Upper lobe of right lung (tissue), 1 donor: ENCODE measurements at regions not wholly inside any gene's neighbourhood (a gene's known extent, or its start where the extent isn't known, plus 50 kb on each side); places are given as distances from the start of the nearest gene placed in this dataset.

Experiments used
- ATAC-seq: fragments of 200-7000 bp; cut with Tn5 transposase; one replicate; pipeline ENCODE4 v1.9.1; 2020; ENCODE audit warnings: mild to moderate bottlenecking, moderate library complexity
- DNase-seq: peaks from one replicate; pipeline ENCODE4 v3.0.0-alpha.2; 2020
- H3K27ac ChIP-seq: fragments of 200-600 bp; one replicate; pipeline ENCODE4 v1.8.0; 2022
- H3K27me3 ChIP-seq: fragments of 200-600 bp; one replicate; pipeline ENCODE4 v1.8.0; 2022; ENCODE audit warnings: mild to moderate bottlenecking
- H3K36me3 ChIP-seq: fragments of 200-600 bp; one replicate; pipeline ENCODE4 v1.8.0; 2022
- H3K4me1 ChIP-seq: fragments of 200-600 bp; one replicate; pipeline ENCODE4 v1.8.0; 2022
- H3K4me3 ChIP-seq: fragments of 200-600 bp; one replicate; pipeline ENCODE4 v1.8.0; 2022; ENCODE audit warnings: mild to moderate bottlenecking
- H3K9me3 ChIP-seq: fragments of 200-600 bp; one replicate; pipeline ENCODE4 v1.8.0; 2022
- intact Hi-C: fragments of 100-400 bp; cut with DNase I; formaldehyde crosslinking; loops from one replicate; pipeline ENCODE4 v1.11.0; 2022
- TF ChIP-seq, protein P1 (sequence below): fragments of 200-600 bp; IDR thresholded peaks from one replicate; pipeline ENCODE4 v1.8.0; 2022; ENCODE audit warnings: antibody characterized with exemption
- donor health status: DM: no; HTN: yes; CAD: no; lungs with severe emphysema.

DNA sequence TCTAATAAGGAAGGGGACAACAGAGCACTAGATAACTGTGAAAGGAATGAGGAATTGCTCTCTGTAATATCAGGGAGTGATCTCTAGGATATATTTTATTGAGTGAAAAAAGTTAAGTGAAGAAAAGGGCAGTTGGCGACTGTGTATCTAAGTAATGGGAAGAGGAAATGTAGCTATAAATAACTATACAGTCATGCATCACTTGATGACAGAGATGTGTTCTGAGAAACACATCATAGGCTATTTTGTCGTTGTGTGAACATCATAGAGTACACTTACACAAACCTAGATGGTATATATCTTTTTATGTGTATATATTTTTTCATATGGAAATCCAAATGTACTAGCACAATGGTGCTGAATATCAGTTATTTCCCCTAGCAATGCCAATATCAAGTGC, 329.3 kb downstream of the TXNL1 start:
- Histone ChIP-seq H3K9me3 (no peaks in the 10 kb centered on the region), H3K36me3 (no peaks in the 10 kb centered on the region), H3K4me1 (no peaks in the 10 kb centered on the region), H3K27me3 (no peaks in the 10 kb centered on the region), H3K27ac (no peak overlapping the region), H3K4me3 (no peak overlapping the region)
- ATAC-seq: no peak
- no peak for DNase-seq
- intact Hi-C loops: no loop called here
- TF ChIP-seq, protein P1, sequence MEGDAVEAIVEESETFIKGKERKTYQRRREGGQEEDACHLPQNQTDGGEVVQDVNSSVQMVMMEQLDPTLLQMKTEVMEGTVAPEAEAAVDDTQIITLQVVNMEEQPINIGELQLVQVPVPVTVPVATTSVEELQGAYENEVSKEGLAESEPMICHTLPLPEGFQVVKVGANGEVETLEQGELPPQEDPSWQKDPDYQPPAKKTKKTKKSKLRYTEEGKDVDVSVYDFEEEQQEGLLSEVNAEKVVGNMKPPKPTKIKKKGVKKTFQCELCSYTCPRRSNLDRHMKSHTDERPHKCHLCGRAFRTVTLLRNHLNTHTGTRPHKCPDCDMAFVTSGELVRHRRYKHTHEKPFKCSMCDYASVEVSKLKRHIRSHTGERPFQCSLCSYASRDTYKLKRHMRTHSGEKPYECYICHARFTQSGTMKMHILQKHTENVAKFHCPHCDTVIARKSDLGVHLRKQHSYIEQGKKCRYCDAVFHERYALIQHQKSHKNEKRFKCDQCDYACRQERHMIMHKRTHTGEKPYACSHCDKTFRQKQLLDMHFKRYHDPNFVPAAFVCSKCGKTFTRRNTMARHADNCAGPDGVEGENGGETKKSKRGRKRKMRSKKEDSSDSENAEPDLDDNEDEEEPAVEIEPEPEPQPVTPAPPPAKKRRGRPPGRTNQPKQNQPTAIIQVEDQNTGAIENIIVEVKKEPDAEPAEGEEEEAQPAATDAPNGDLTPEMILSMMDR: no peak

DNA sequence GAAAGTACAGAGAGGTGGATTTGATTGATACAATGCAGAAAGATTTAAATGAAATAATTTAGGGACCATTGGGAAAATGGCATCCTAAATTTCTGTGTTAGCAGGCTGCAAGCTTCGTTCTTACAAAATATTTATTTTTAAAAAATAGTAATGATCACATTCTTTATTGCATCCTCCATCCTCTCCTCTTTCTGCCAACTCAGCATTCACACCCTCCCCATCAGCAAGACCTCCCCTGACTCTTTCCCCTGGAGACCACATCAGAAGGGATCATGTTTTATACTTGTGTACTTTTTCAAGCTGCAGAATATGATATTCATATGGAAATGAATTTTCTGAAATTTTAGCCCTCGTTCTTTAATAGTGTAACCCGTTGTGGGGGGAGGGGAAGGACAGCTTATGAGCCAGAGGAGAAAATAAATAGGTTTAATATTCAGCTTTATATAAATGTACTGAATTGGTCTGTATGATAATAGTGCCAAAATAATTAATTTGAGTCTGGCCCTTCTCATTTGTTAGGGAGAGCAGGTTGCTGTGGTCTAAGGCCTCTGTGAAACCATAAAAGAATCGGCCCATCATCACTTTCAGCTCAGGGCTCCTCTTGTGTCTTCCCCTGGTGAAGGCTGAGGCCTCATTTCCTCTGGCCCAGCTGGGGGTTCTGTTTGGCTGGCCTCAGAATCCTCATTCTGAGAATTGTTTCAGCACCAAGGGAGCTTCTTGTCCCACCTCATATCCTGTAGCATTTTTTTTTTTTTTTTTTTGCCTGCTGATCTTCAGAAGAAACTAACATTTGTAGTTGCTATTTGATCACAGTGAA, 330.8 kb downstream of the TXNL1 start:
- Histone ChIP-seq H3K4me3 (no peak overlapping the region), H3K27me3 (no peaks in the 10 kb centered on the region)
- TF ChIP-seq, protein P1: no peak

DNA sequence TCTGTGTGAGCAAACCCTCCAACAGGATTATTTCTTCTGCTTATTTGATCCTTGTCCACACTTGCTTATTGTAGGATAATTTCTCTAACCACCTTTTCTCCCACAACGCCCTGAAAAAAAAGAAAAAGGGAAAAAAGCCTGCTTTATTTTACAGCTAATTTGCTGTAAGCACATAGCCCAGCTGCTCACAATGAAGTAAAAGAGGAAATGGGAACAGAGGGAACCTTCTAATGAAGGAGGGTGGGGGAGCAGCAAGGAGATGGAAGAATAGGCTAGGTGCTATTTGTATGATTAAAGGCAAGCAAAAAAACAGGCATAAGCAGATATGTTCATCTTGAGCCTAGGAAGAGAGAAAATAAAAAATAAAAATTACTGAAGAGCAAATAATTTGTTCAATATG, 331.6 kb downstream of the TXNL1 start:
- Histone ChIP-seq H3K9me3 (no peaks in the 10 kb centered on the region), H3K27me3 (no peaks in the 10 kb centered on the region), H3K4me3 (no peak overlapping the region), H3K4me1 (no peaks in the 10 kb centered on the region), H3K27ac (no peak overlapping the region), H3K36me3 (no peaks in the 10 kb centered on the region)
- intact Hi-C loops: no loop called here
- DNase-seq (no peak), ATAC-seq (no peak)
- TF ChIP-seq, protein P1: no peak

More for the DNA sequence above, 330.8 kb downstream of the TXNL1 start:
- ATAC-seq (no peak), DNase-seq (no peak)
- H3K36me3 ChIP-seq: no peaks in the 10 kb centered on the region
- intact Hi-C loops: no loop called here
- H3K4me1 ChIP-seq: no peaks in the 10 kb centered on the region
- H3K9me3 ChIP-seq: no peaks in the 10 kb centered on the region
- no peak overlapping the region for H3K27ac ChIP-seq

DNA sequence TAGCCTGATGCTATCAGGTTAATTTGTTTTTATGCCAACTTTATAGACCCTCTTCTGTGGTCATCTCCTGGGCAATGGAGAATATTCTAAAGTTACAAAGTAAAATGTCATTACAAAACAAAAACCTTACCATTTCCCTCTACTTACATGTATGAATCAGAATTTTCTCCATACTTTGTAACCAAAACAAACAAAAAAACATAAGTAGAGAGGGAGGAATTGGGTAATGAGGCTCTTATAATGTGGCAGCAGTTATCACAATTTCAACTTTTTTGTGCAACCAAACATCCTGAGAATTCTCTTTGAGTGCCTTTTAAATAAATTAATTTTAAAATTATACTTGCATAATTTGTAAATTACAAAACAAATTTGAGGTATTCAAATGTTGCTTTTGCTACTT, 332.8 kb downstream of the TXNL1 start:
- DNase-seq (no peak), ATAC-seq (no peak)
- Histone ChIP-seq H3K27ac (no peak overlapping the region), H3K9me3 (no peaks in the 10 kb centered on the region), H3K36me3 (no peaks in the 10 kb centered on the region), H3K4me3 (no peak overlapping the region), H3K4me1 (no peaks in the 10 kb centered on the region), H3K27me3 (no peaks in the 10 kb centered on the region)
- TF ChIP-seq, protein P1: no peak
- intact Hi-C loops: no loop called here

DNA sequence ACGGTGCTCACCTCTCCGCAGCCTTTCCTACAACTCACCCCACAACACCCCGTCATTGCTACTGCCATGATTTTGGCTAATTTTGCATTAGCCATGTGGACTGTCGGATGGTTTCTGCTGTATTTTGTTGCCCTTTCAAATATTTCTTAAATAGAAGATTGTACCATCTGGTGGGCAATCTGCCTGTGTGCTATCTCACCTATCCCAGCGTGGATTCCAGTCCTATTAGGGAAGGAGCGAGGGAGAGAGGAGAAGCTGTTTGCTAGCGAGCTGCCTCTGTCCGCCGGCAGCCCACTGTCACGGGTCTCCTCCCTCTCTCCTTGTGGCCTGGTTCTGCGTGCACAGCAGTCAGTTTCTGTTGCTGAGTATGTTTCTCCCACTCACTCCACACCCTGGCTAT, 336.2 kb downstream of the TXNL1 start:
- Histone ChIP-seq H3K4me3 (no peak overlapping the region), H3K27me3 (no peaks in the 10 kb centered on the region), H3K9me3 (no peaks in the 10 kb centered on the region), H3K4me1 (no peaks in the 10 kb centered on the region), H3K36me3 (no peaks in the 10 kb centered on the region), H3K27ac (no peak overlapping the region)
- intact Hi-C loops: no loop called here
- DNase-seq (no peak), ATAC-seq (no peak)
- TF ChIP-seq, protein P1: no peak
